Breast epithelium (tissue), 3 donors: ENCODE measurements at regions not wholly inside any gene's neighbourhood (a gene's known extent, or its start where the extent isn't known, plus 50 kb on each side); places are given as distances from the start of the nearest gene placed in this dataset.

Source experiments
- POLR2A ChIP-seq: fragments of 450-650 bp; IDR thresholded peaks from one replicate; pipeline ENCODE4 v1.6.1; 2016; ENCODE audit warnings: antibody characterized with exemption, mild to moderate bottlenecking, moderate library complexity
- POLR2AphosphoS5 ChIP-seq, 3 donors: sonication (generic); formaldehyde crosslinking; IDR thresholded peaks; one replicate each; pipeline ENCODE4 v1.6.1; 2017; ENCODE audit warnings: antibody characterized with exemption in 3 of 3
- TF ChIP-seq, protein P1 (sequence below), 3 donors: fragments of 450-650 bp; IDR thresholded peaks; one replicate each; pipeline ENCODE4 v1.5.1; 2016 to 2017; ENCODE audit warnings: antibody characterized with exemption in 3 of 3, mild to moderate bottlenecking in 3 of 3, moderate library complexity in 3 of 3

DNA sequence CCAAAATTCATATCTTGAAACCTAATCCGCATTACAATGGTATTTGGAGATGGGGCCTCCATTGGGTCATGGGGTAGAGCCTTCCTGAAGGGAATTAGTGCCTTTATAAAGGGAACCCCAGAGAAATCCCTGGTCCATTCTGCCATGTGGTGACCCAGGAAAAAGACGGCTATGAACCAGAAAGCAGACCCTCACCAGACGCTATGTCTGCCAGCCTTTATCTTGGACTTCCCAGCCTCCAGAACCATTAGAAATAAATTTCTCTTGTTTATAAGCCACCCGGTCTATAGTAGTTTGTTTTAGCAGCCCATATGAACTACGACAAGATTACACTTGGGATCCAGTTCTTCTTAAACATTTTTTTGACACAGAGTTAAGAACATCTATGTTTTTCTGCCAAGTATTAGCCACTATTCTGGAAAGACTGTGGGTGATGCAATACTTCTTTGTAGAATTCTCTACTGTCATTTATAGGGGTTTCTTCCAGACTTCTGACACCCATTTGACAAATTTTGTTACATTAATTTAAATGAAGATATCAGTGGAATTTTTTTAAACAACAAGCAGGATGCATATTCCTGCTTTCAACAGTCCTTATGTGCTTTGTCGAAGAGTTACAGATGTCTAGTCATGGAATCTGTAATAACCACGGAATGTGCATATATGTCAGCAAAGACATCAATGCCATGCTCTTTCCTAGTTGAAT, 572.4 kb downstream of the NR2F1-AS1 start:
- TF ChIP-seq, protein P1, sequence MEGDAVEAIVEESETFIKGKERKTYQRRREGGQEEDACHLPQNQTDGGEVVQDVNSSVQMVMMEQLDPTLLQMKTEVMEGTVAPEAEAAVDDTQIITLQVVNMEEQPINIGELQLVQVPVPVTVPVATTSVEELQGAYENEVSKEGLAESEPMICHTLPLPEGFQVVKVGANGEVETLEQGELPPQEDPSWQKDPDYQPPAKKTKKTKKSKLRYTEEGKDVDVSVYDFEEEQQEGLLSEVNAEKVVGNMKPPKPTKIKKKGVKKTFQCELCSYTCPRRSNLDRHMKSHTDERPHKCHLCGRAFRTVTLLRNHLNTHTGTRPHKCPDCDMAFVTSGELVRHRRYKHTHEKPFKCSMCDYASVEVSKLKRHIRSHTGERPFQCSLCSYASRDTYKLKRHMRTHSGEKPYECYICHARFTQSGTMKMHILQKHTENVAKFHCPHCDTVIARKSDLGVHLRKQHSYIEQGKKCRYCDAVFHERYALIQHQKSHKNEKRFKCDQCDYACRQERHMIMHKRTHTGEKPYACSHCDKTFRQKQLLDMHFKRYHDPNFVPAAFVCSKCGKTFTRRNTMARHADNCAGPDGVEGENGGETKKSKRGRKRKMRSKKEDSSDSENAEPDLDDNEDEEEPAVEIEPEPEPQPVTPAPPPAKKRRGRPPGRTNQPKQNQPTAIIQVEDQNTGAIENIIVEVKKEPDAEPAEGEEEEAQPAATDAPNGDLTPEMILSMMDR (IDR thresholded peaks at IDR 0.05): no peak
- no peak for TF ChIP-seq POLR2AphosphoS5 (IDR thresholded peaks at IDR 0.05)
- TF ChIP-seq POLR2A: no peak
